ENCODE measurements at regions not wholly inside any gene's neighbourhood (a gene's known extent, or its start where the extent isn't known, plus 50 kb on each side); places are given as distances from the start of the nearest gene placed in this dataset.

GRCh38 chr2:21277068-21278056, 153.6 kb downstream of the TDRD15 start:
- H3K4me2 ChIP-seq (ENCODE audit: low read length): no peak overlapping the region
- no peak overlapping the region for H3K27ac ChIP-seq (ENCODE audit: low read depth, low read length)
- H3F3A ChIP-seq (ENCODE audit: control insufficient read depth, insufficient read depth): no peaks in the 10 kb centered on the region
- H4K20me1 ChIP-seq (ENCODE audit: control insufficient read depth, insufficient read depth, low read depth, low read length): no peaks in the 10 kb centered on the region
- TF ChIP-seq CTCF (IDR thresholded peaks at IDR 0.05; ENCODE audit: low read depth, low read length, poor library complexity, severe bottlenecking) (no peak), EZH2phosphoT487 (IDR thresholded peaks at IDR 0.05; ENCODE audit: borderline replicate concordance, low read length) (no peak)
- H3K36me3 ChIP-seq (ENCODE audit: control insufficient read depth, low read length): no peaks in the 10 kb centered on the region
- no peaks in the 10 kb centered on the region for H3K27me3 ChIP-seq (ENCODE audit: control insufficient read depth, low read length)
- H3K4me1 ChIP-seq (ENCODE audit: control insufficient read depth, low read length): no peaks in the 10 kb centered on the region
- H3K4me3 ChIP-seq (ENCODE audit: low read length): no peak overlapping the region
- no peaks in the 10 kb centered on the region for H3K9me3 ChIP-seq (ENCODE audit: control insufficient read depth, insufficient read depth, low read length)
- H3K79me2 ChIP-seq (ENCODE audit: control insufficient read depth, low read length): no peaks in the 10 kb centered on the region
- H3K9me2 ChIP-seq (replicated peaks; ENCODE audit: control insufficient read depth, low read length): no peaks in the 10 kb centered on the region

- Histone ChIP-seq H3K4me2 (ENCODE audit: low read length) (no peak overlapping the region), H3K4me3 (ENCODE audit: low read length) (no peak overlapping the region), H3K27me3 (ENCODE audit: control insufficient read depth, low read length) (no peaks in the 10 kb centered on the region), H4K20me1 (ENCODE audit: control insufficient read depth, insufficient read depth, low read depth, low read length) (no peaks in the 10 kb centered on the region), H3K79me2 (ENCODE audit: control insufficient read depth, low read length) (no peaks in the 10 kb centered on the region), H3K4me1 (ENCODE audit: control insufficient read depth, low read length) (no peaks in the 10 kb centered on the region), H3K9me3 (ENCODE audit: control insufficient read depth, insufficient read depth, low read length) (no peaks in the 10 kb centered on the region), H3K36me3 (ENCODE audit: control insufficient read depth, low read length) (no peaks in the 10 kb centered on the region), H3K9me2 (replicated peaks; ENCODE audit: control insufficient read depth, low read length) (no peaks in the 10 kb centered on the region), H3F3A (ENCODE audit: control insufficient read depth, insufficient read depth) (no peaks in the 10 kb centered on the region), H3K27ac (ENCODE audit: low read depth, low read length) (no peak overlapping the region)
- TF ChIP-seq CTCF (IDR thresholded peaks at IDR 0.05; ENCODE audit: low read depth, low read length, poor library complexity, severe bottlenecking): no peak
- TF ChIP-seq EZH2phosphoT487 (IDR thresholded peaks at IDR 0.05; ENCODE audit: borderline replicate concordance, low read length): no peak
Measured at GRCh38 chr2:21279525-21279924, 155.8 kb downstream of the TDRD15 start.

DNA sequence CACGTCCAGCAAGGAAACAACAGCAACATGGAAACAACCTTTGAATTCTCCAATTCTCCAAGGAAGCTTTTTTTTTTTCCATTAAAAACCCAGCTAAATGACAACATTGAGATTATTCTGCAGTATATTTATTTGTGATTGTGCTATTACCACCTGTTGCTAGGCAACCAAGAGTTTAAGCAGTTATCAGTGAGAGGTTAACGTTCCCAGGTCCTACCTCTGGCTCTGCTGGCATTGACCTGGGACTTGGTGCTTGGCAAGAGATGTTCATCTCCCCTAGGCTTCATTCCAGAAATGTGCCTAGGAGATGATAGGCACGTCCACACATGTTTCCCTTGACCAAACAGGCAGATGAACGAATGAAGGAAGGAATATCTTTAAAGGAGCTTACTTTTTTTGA, 157.0 kb downstream of the TDRD15 start:
- H3K79me2 ChIP-seq (ENCODE audit: control insufficient read depth, low read length): no peaks in the 10 kb centered on the region

More for the DNA sequence above, 157.0 kb downstream of the TDRD15 start:
- no peak overlapping the region for H3K4me3 ChIP-seq (ENCODE audit: low read length)
- H4K20me1 ChIP-seq (ENCODE audit: control insufficient read depth, insufficient read depth, low read depth, low read length): no peaks in the 10 kb centered on the region
- H3K27ac ChIP-seq (ENCODE audit: low read depth, low read length): no peak overlapping the region
- no peaks in the 10 kb centered on the region for H3K9me2 ChIP-seq (replicated peaks; ENCODE audit: control insufficient read depth, low read length)
- no peaks in the 10 kb centered on the region for H3K36me3 ChIP-seq (ENCODE audit: control insufficient read depth, low read length)
- no peaks in the 10 kb centered on the region for H3F3A ChIP-seq (ENCODE audit: control insufficient read depth, insufficient read depth)
- no peaks in the 10 kb centered on the region for H3K9me3 ChIP-seq (ENCODE audit: control insufficient read depth, insufficient read depth, low read length)
- TF ChIP-seq CTCF (IDR thresholded peaks at IDR 0.05; ENCODE audit: low read depth, low read length, poor library complexity, severe bottlenecking): no peak
- no peak for TF ChIP-seq EZH2phosphoT487 (IDR thresholded peaks at IDR 0.05; ENCODE audit: borderline replicate concordance, low read length)
- H3K4me1 ChIP-seq (ENCODE audit: control insufficient read depth, low read length): no peaks in the 10 kb centered on the region
- no peaks in the 10 kb centered on the region for H3K27me3 ChIP-seq (ENCODE audit: control insufficient read depth, low read length)
- no peak overlapping the region for H3K4me2 ChIP-seq (ENCODE audit: low read length)
